ENCODE measurements at regions not wholly inside any gene's neighbourhood (a gene's known extent, or its start where the extent isn't known, plus 50 kb on each side); places are given as distances from the start of the nearest gene placed in this dataset.

DNA sequence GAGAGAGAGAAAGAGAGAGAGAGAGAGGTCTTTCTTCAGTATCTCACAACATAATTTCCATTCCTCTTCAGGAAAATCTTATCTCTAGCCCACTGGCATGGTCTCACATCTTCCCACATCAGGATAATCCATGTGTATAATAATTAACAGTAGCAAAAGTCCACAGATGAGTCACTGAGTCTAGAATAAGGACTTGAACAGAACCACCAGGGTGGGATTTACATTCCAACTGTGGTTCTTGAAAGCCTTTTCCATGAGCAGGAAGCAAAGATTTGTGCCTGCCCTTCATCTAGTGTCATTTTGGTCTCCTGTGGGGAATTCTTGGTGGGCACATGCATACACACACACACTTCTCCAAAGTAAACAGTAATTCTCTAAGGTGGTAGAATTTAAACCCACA, 107.1 kb upstream of the TCF4 start:
- Histone ChIP-seq H3K36me3 (no peaks in the 10 kb centered on the region), H3K9me3 (no peaks in the 10 kb centered on the region), H3K27ac (no peak overlapping the region), H3K27me3 (no peaks in the 10 kb centered on the region), H3K4me3 (no peak overlapping the region), H3K4me1 (peaks cover 0 to 4% (median 0%) of the 10 kb centered on the region in 3 donors)
- no peak for DNase-seq
- TF ChIP-seq POLR2A (IDR thresholded peaks at IDR 0.05) (no peak), CTCF (IDR thresholded peaks at IDR 0.05) (no peak)
- intact Hi-C loops (cut with DNase I): no loop called here

DNA sequence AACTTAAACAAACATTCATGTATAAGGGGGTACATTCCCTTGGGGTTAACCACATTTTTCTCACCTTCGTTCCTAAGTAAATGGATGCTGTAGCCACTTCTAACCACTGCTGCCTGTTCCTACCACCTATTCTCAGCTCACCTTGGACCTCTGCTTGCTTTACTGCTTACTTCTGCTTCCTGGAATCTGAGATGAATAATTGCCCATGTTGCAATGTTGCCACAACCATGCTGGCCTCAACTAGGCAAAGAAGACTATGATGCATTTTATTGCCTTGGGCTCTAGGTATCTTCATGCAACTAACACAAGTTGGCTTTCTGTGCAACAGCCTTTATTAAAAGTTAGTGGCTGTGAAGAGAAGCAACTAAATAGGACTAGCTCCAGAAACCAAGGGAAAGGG, 106.3 kb upstream of the TCF4 start:
- no peaks in the 10 kb centered on the region for H3K9me3 ChIP-seq
- no peaks in the 10 kb centered on the region for H3K36me3 ChIP-seq
- no peak overlapping the region for H3K4me3 ChIP-seq
- no peak overlapping the region for H3K27ac ChIP-seq
- no peaks in the 10 kb centered on the region for H3K4me1 ChIP-seq
- DNase-seq: no peak
- 88 to 95% methylated on average over 1 of the region's 1 CpG for WGBS, 2 donors
- intact Hi-C loops (cut with DNase I): no loop called here
- no peak for TF ChIP-seq POLR2A (IDR thresholded peaks at IDR 0.05)
- TF ChIP-seq CTCF (IDR thresholded peaks at IDR 0.05): no peak
- H3K27me3 ChIP-seq: no peaks in the 10 kb centered on the region

GRCh38 chr18:55688030-55688429, 100.0 kb upstream of the TCF4 start:
- no peak for TF ChIP-seq CTCF (IDR thresholded peaks at IDR 0.05)
- TF ChIP-seq POLR2A (IDR thresholded peaks at IDR 0.05): no peak
- DNase-seq: no peak
- WGBS, 2 donors: 79 to 80% methylated on average over 4 of the region's 4 CpGs

DNA sequence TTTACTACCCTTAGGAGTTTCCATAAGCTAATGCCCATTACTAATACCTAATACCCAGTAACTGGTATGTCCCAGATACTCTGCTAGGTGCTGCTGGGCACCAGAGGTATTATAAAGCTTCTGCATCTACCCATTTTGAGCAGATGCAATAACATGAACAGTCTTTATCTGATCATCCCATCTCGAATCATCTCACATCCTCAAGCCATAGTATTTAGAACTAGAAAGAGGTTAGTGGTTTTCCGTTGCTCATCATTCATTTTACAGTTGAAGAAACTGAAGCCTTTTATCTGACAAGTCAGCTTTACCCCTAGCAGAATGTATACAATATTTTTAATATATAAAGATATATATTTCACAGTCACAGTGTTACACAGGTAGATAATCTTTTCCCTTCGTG, 99.1 kb upstream of the TCF4 start:
- no peak overlapping the region for H3K4me3 ChIP-seq
- no peak for DNase-seq
- H3K27ac ChIP-seq: no peak overlapping the region
- TF ChIP-seq POLR2A (IDR thresholded peaks at IDR 0.05): no peak
- no peak for TF ChIP-seq CTCF (IDR thresholded peaks at IDR 0.05)
- no peaks in the 10 kb centered on the region for H3K9me3 ChIP-seq
- no peaks in the 10 kb centered on the region for H3K27me3 ChIP-seq
- H3K4me1 ChIP-seq: no peaks in the 10 kb centered on the region
- intact Hi-C loops (cut with DNase I): no loop called here
- no peaks in the 10 kb centered on the region for H3K36me3 ChIP-seq
- 74 to 85% methylated on average over 3 of the region's 3 CpGs for WGBS, 2 donors

More at GRCh38 chr18:55688030-55688429, 100.0 kb upstream of the TCF4 start:
- no peaks in the 10 kb centered on the region for H3K36me3 ChIP-seq
- no peaks in the 10 kb centered on the region for H3K4me1 ChIP-seq
- no peaks in the 10 kb centered on the region for H3K27me3 ChIP-seq
- no peak overlapping the region for H3K4me3 ChIP-seq
- H3K27ac ChIP-seq: no peak overlapping the region
- intact Hi-C loops (cut with DNase I): no loop called here
- no peaks in the 10 kb centered on the region for H3K9me3 ChIP-seq

DNA sequence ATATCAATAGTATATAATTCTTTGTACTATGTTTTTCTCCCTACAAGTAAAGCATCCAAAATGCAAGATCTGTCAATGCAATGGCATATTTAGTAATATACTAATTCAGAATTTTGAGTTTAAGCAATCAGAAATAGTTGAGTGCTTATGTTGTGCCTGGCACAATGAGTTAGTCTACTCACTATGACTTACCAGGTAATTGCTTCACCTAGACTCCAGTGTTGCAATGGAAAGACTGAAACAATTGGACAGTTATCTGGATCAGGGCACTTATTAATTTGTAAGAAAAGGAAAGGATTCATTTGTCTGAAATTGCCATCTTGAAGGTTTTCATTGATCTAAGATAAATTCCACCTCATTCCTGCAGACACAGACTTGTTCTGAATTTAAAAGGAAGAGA, 97.6 kb upstream of the TCF4 start:
- intact Hi-C loops (cut with DNase I): no loop called here
- no peak for DNase-seq
- TF ChIP-seq POLR2A (IDR thresholded peaks at IDR 0.05): no peak
- no peak for TF ChIP-seq CTCF (IDR thresholded peaks at IDR 0.05)
- Histone ChIP-seq H3K36me3 (no peaks in the 10 kb centered on the region), H3K27ac (no peak overlapping the region), H3K27me3 (no peaks in the 10 kb centered on the region), H3K4me1 (no peaks in the 10 kb centered on the region), H3K9me3 (no peaks in the 10 kb centered on the region), H3K4me3 (no peak overlapping the region)
